ENCODE measurements at regions not wholly inside any gene's neighbourhood (a gene's known extent, or its start where the extent isn't known, plus 50 kb on each side); places are given as distances from the start of the nearest gene placed in this dataset.

- TF ChIP-seq, protein P1, sequence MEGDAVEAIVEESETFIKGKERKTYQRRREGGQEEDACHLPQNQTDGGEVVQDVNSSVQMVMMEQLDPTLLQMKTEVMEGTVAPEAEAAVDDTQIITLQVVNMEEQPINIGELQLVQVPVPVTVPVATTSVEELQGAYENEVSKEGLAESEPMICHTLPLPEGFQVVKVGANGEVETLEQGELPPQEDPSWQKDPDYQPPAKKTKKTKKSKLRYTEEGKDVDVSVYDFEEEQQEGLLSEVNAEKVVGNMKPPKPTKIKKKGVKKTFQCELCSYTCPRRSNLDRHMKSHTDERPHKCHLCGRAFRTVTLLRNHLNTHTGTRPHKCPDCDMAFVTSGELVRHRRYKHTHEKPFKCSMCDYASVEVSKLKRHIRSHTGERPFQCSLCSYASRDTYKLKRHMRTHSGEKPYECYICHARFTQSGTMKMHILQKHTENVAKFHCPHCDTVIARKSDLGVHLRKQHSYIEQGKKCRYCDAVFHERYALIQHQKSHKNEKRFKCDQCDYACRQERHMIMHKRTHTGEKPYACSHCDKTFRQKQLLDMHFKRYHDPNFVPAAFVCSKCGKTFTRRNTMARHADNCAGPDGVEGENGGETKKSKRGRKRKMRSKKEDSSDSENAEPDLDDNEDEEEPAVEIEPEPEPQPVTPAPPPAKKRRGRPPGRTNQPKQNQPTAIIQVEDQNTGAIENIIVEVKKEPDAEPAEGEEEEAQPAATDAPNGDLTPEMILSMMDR (IDR thresholded peaks at IDR 0.05) = no peak
- TF ChIP-seq POLR2A (IDR thresholded peaks at IDR 0.05) = no peak
Observed at GRCh38 chr4:108473163-108473720, 147.1 kb upstream of the RPL34 start.

All from testis (tissue), 2 donors.